Choroid plexus epithelial cell (primary cell): ENCODE measurements at regions not wholly inside any gene's neighbourhood (a gene's known extent, or its start where the extent isn't known, plus 50 kb on each side); places are given as distances from the start of the nearest gene placed in this dataset.

Source experiments
- DNase-seq: peaks from one replicate; pipeline ENCODE4 v3.0.0-alpha.2; 2010; ENCODE audit warnings: low read depth
- H3K4me3 ChIP-seq: 2 replicates; pipeline ENCODE4 v1.5.1; 2011; ENCODE audit warnings: low read depth, mild to moderate bottlenecking, control low read depth, low read length, moderate library complexity
- TF ChIP-seq, protein P1 (sequence below): conservative IDR thresholded peaks from 2 replicates; pipeline ENCODE4 v1.5.1; 2011; ENCODE audit warnings: low read depth, mild to moderate bottlenecking, control low read depth, inconsistent platforms, low read length, moderate library complexity

DNA sequence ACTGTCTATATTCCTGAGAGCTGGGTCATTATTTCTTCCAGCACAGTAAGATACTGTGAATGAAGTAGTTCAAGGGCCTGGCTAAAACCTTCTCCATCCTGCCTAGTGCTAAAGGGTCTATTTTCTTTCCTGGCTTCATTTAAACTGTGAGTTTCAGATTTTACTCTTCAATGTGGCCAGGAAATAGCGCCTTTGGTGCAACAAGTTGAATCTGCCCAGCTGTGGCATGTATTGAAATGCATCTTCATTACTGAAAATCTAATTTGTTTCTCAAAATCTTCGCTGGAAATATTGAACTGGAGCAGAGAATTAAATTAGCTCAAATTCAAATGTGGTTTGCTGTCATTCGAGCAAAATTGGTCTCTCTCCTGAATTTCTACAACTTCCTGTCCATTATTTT, 114.6 kb upstream of the KCNG1 start:
- no peak overlapping the region for H3K4me3 ChIP-seq
- DNase-seq: no peak
- TF ChIP-seq, protein P1, sequence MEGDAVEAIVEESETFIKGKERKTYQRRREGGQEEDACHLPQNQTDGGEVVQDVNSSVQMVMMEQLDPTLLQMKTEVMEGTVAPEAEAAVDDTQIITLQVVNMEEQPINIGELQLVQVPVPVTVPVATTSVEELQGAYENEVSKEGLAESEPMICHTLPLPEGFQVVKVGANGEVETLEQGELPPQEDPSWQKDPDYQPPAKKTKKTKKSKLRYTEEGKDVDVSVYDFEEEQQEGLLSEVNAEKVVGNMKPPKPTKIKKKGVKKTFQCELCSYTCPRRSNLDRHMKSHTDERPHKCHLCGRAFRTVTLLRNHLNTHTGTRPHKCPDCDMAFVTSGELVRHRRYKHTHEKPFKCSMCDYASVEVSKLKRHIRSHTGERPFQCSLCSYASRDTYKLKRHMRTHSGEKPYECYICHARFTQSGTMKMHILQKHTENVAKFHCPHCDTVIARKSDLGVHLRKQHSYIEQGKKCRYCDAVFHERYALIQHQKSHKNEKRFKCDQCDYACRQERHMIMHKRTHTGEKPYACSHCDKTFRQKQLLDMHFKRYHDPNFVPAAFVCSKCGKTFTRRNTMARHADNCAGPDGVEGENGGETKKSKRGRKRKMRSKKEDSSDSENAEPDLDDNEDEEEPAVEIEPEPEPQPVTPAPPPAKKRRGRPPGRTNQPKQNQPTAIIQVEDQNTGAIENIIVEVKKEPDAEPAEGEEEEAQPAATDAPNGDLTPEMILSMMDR: no peak

DNA sequence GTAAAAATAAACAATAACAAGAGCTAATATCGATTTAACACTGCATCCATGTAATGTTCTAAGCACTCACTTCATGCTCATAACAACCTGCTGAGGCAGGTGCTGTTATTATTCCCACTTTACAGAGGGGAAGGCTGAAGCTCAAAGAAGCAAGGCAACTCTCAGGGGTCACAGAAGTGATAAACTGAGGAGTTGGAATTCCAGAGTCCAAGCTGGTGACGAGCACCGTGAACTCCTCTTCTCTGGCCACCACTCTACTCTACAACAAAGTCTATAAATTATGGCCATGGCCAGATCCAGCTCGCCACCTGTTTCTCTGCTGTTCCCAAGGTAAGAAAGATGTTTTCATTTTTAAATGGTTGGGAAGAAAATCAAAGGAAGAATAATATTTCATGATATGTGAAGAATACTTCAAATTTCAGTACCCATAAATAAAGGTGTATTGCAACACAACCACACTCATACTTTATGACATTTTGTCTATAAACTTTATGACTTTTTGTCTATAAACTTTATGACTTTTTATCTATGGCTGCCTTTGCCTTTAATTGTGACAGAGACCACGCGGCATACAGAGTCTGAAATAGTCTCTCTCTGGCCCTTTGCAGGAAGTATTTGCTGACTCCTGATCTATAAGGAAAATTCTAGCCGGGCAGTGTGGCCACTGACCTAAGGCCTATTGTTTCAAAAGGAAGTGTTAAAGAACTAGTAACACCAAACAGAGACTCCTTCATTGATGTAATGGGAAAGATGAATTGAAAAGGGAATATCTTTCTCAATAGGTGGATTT, 113.2 kb upstream of the KCNG1 start:
- no peak overlapping the region for H3K4me3 ChIP-seq
- TF ChIP-seq, protein P1: no peak
- no peak for DNase-seq

DNA sequence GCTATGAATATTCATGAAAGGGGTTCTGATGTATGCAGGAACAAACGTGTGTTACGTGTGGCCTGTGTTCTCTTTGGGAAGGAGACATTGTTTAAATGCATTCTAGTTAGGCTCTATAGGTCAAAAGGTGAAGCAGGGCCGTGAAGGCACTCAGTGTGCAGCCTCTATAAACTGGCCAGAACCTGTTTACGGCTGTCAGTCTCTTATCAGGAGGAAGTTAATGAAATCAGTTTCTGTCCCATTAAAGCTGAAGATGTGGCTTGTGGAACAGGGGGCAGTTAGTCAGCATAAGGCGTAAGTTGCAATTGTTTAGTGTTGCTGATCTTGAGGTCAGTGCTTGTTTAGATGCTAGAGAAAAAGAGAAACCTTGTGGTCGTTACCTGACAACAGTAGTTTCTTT, 111.5 kb upstream of the KCNG1 start:
- TF ChIP-seq, protein P1: no peak
- DNase-seq: no peak

DNA sequence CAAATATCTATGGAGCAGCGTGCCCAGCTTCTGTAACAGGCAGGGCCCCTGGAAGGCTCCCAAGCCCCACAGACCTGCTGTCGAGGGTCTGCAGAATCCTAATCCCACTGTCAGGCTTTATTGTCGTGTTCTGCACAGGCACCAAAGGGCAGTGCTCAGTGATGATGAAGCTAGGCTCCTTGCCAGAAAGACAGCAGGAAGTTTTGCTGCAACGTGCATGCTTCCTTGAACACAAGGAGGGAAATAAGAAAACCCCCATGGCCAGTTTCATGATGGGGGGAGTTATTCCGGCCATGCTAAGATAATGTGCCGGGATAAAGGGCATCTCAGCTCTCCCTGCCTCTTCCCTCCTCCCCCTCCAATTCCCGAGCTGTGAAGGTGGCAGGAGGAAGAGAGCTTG, 109.4 kb upstream of the KCNG1 start:
- DNase-seq: peak; percentile 65
- TF ChIP-seq, protein P1: no peak
- H3K4me3 ChIP-seq: no peak overlapping the region

More for the DNA sequence above, 111.5 kb upstream of the KCNG1 start:
- H3K4me3 ChIP-seq: no peak overlapping the region

DNA sequence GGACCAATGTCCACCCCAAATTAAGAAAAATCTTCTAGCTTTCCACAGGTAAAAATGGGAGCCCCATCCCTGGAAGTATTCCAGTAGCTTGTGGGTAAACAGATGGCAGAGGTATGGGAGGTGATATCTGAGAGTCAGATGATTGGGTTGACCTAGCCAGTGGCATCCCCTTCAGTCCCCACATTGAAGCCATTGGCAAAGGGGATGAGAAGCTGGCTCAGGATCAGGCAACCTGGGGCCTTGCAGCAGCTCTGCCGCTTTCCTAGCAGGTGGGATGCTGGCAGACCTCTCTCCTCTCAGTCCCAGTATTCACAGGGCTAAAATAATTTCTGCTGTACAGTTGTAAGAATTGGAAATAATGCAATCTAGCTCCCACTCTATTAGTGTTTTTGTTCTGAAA, 108.9 kb upstream of the KCNG1 start:
- no peak for DNase-seq
- no peak overlapping the region for H3K4me3 ChIP-seq
- TF ChIP-seq, protein P1: no peak

DNA sequence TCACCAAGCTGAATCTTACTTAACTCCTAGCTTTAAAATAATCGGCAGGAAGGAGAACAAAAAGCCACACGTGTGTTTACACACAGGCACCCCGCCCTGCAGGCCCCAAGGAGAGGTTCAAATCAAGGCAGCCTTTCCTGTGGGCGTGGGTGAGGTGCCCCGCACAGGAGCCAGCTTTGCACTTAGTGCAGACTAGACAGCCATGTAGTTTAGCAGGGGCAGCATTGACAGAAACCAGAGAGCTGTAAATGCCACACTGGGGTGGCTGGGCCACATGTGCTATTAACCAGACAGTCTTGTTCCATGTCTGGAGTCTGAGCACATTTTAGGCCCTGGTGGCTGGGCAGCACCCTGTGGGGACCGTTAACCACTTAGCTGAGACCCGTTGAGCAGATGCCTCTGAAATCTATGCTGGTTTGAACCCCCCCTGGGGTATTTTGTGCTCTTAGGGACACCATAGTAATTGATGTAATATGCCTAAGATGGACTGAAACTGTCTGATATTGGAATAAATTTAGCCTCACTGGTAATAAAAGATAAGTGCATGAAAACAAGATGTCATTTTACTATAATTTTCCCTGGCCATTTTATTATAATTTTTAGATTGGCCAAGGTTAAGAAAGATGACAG, 106.4 kb upstream of the KCNG1 start:
- no peak overlapping the region for H3K4me3 ChIP-seq
- DNase-seq: no peak
- TF ChIP-seq, protein P1: no peak
